K562 (cell line): ENCODE measurements at regions not wholly inside any gene's neighbourhood (a gene's known extent, or its start where the extent isn't known, plus 50 kb on each side); places are given as distances from the start of the nearest gene placed in this dataset.

Source experiments
- ATAC-seq: fragments of 200-7000 bp; cut with Tn5 transposase; 3 replicates; pipeline ENCODE4 v1.9.1; 2020; ENCODE audit warnings: moderate library complexity
- BruUV-seq: library from RNA; stranded (reverse); fragments of 400-500 nt; replicated peaks from 2 replicates; lab custom pipeline; 2021; lab: Mats Ljungman, UMichigan
- CTCF ChIA-PET: fragments of 300-600 bp; formaldehyde crosslinking; extraction: SDS; loops from one replicate; lab custom pipeline; 2021; ENCODE audit warnings: low intra/inter-chr PET ratio; lab: Yijun Ruan, JAX
- POLR2A ChIA-PET: fragments of 300-600, 350-650 bp; sonication (Branson Sonifier 250); formaldehyde crosslinking; extraction: SDS; loops from one replicate; lab custom pipeline; 2021; ENCODE audit warnings: antibody characterized with exemption, inconsistent platforms; lab: Yijun Ruan, JAX
- DNase-seq, 4 experiments: peaks; one replicate each; pipeline versions ENCODE4 v3.0.0 to v3.0.0-alpha.2; 2011 to 2018; ENCODE audit warnings: low spot score in 3 of 4, mixed read lengths in 3 of 4; ENCODE audit errors: extremely low read depth in 1 of 4
- FAIRE-seq: peaks from 2 replicates; lab custom pipeline; 2011; peaks lifted over from hg19 to GRCh38; lab: Jason Lieb, UNC
- H2AFZ ChIP-seq: 2 replicates; pipeline ENCODE4 v1.6.0; 2011; ENCODE audit warnings: low read depth, low read length, control low read depth, inconsistent platforms
- H3K27ac ChIP-seq: fragments of 200-600 bp; 3 replicates; pipeline ENCODE4 v1.8.0; 2011; ENCODE audit warnings: low read depth, mild to moderate bottlenecking, control low read depth, inconsistent platforms, low read length, moderate library complexity, mixed read lengths; ENCODE audit errors: extremely low read depth
- H3K27me3 ChIP-seq, 2 experiments: fragments of 300-600 bp in 1 of 2; 2 replicates in 1 of 2; 3 replicates in 1 of 2; pipeline versions ENCODE4 v1.6.0 to v1.8.0; 2011; ENCODE audit warnings: inconsistent platforms in 2 of 2, low read length in 2 of 2, mild to moderate bottlenecking in 1 of 2, mixed read lengths in 1 of 2, moderate library complexity in 1 of 2; ENCODE audit not compliant: control insufficient read depth in 2 of 2, insufficient read depth in 2 of 2
- H3K36me3 ChIP-seq: fragments of 300-600 bp; 3 replicates; pipeline ENCODE4 v1.8.0; 2011; ENCODE audit warnings: mild to moderate bottlenecking, low read length, inconsistent platforms; ENCODE audit not compliant: control insufficient read depth, insufficient read depth
- H3K4me1 ChIP-seq, 2 experiments: fragments of 200-600 bp in 1 of 2; replicated peaks in 1 of 2; 2 replicates in 1 of 2; 3 replicates in 1 of 2; pipeline versions ENCODE4 v1.5.1 to v1.8.0; 2011; ENCODE audit warnings: inconsistent platforms in 2 of 2, low read length in 2 of 2, mild to moderate bottlenecking in 1 of 2, mixed read lengths in 1 of 2, moderate library complexity in 1 of 2; ENCODE audit not compliant: control insufficient read depth in 2 of 2, insufficient read depth in 2 of 2
- H3K4me2 ChIP-seq: 2 replicates; pipeline ENCODE4 v1.6.1; 2011; ENCODE audit warnings: low read length, control low read depth, inconsistent platforms, mixed read lengths; ENCODE audit not compliant: insufficient read depth
- H3K4me3 ChIP-seq: fragments of 200-600 bp; sonication (generic), shearing (Covaris generic); 2 replicates; pipeline ENCODE4 v1.5.1; 2016; ENCODE audit warnings: control low read depth, inconsistent platforms
- H3K79me2 ChIP-seq: fragments of 200-600 bp; 3 replicates; pipeline ENCODE4 v1.8.0; 2011; ENCODE audit warnings: low read length, inconsistent platforms; ENCODE audit not compliant: control insufficient read depth, insufficient read depth
- H3K9ac ChIP-seq, 2 experiments: 2 replicates each; pipeline versions ENCODE4 v1.6.0 to v1.6.1; 2011; ENCODE audit warnings: low read depth in 2 of 2, low read length in 2 of 2, control low read depth in 1 of 2, inconsistent platforms in 1 of 2, mild to moderate bottlenecking in 1 of 2, mixed read lengths in 1 of 2; ENCODE audit not compliant: insufficient read depth in 1 of 2
- H3K9me1 ChIP-seq: one replicate; pipeline ENCODE4 v1.6.0; 2011; ENCODE audit warnings: inconsistent platforms, mild to moderate bottlenecking, low read length, moderate library complexity; ENCODE audit not compliant: control insufficient read depth, insufficient read depth
- H3K9me3 ChIP-seq: replicated peaks from 2 replicates; pipeline ENCODE4 v1.5.1; 2011; ENCODE audit warnings: low read depth, low read length, inconsistent platforms; ENCODE audit not compliant: control insufficient read depth, insufficient read depth
- H4K20me1 ChIP-seq: replicated peaks from 2 replicates; pipeline ENCODE4 v1.6.1; 2011; ENCODE audit warnings: low read length, inconsistent platforms, mixed read lengths; ENCODE audit not compliant: control insufficient read depth, insufficient read depth
- FUS ChIP-seq: fragments of 200-400 bp; formaldehyde crosslinking; optimal IDR thresholded peaks from 2 replicates; pipeline ENCODE3; 2017; ENCODE audit warnings: low read depth, low read length
- RAD21 ChIP-seq, 2 experiments: fragments of 250-450 bp in 1 of 2; fragments of 450-650 bp in 1 of 2; sonication (Bioruptor Pico) in 1 of 2; formaldehyde crosslinking in 1 of 2; IDR thresholded peaks in 1 of 2; conservative IDR thresholded peaks in 1 of 2; 2 replicates each; pipeline versions ENCODE4 v1.4.0 to v1.8.0; 2020 to 2022; ENCODE audit warnings: mild to moderate bottlenecking in 2 of 2, moderate library complexity in 1 of 2
- SLC30A9 ChIP-seq: fragments of 250-450 bp; sonication (Bioruptor Pico); IDR thresholded peaks from 2 replicates; pipeline ENCODE4 v1.8.0; 2022; ENCODE audit warnings: mild to moderate bottlenecking, moderate library complexity
- SNAPC5 ChIP-seq: fragments of 250-450 bp; sonication (Bioruptor Pico); IDR thresholded peaks from 2 replicates; pipeline ENCODE4 v1.8.0; 2021; ENCODE audit warnings: moderate library complexity, mild to moderate bottlenecking, inconsistent platforms
- TBL1XR1 ChIP-seq, 2 experiments: IDR thresholded peaks; 2 replicates each; pipeline ENCODE4 v1.6.1; 2012; ENCODE audit warnings: improper control_type of control experiment in 2 of 2, low read length in 2 of 2, mild to moderate bottlenecking in 1 of 2
- TCFL5 ChIP-seq: fragments of 250-450 bp; sonication (Bioruptor Pico); conservative IDR thresholded peaks from 2 replicates; pipeline ENCODE4 v1.6.1; 2021; ENCODE audit warnings: mild to moderate bottlenecking, moderate library complexity, matching md5 sums
- ZBTB9 ChIP-seq: fragments of 450-650 bp; formaldehyde crosslinking; IDR thresholded peaks from 2 replicates; pipeline ENCODE4 v1.4.0; 2020; ENCODE audit warnings: mild to moderate bottlenecking, moderate library complexity
- ZC3H11A ChIP-seq: IDR thresholded peaks from 2 replicates; pipeline ENCODE4 v1.6.1; 2012; ENCODE audit warnings: low read depth, low read length, improper control_type of control experiment
- WGBS: fragments of 100-300 bp; shearing (Covaris generic); methylation state at CpG from one replicate; pipeline ENCODE4 v1.1.6; 2016; ENCODE audit warnings: low coverage, mixed read lengths; ENCODE audit not compliant: insufficient coverage; ENCODE audit errors: missing lambda C conversion rate; 5-methylcytosine and 5-hydroxymethylcytosine counted together
- in situ Hi-C: fragments of 300-500 bp; cut with MboI; formaldehyde crosslinking; loops from 4 replicates; pipeline ENCODE4 v1.15.0; 2018; ENCODE audit warnings: inconsistent platforms, mixed read lengths
- intact Hi-C: fragments of 100-400 bp; cut with micrococcal nuclease; formaldehyde crosslinking; loops from 2 replicates; pipeline ENCODE4 v1.14.2; 2022

- DNase-seq = no peak
- no peak overlapping the region for H3K4me2 ChIP-seq
- no TSS peak for BruUV-seq
- H3K9me3 ChIP-seq = no peaks in the 10 kb centered on the region
- CTCF ChIA-PET = no interaction called here
- H3K36me3 ChIP-seq = no peaks in the 10 kb centered on the region
- no peaks in the 10 kb centered on the region for H3K4me1 ChIP-seq
- in situ Hi-C loops (no loop called here), intact Hi-C loops (no loop called here)
- no peak overlapping the region for H3K27ac ChIP-seq
- no peak overlapping the region for H3K9ac ChIP-seq
- H3K4me3 ChIP-seq = no peak overlapping the region
- WGBS = 2% methylated on average over 6 of the region's 6 CpGs
- H3K79me2 ChIP-seq = no peaks in the 10 kb centered on the region
- no peaks in the 10 kb centered on the region for H3K27me3 ChIP-seq
- H4K20me1 ChIP-seq = no peaks in the 10 kb centered on the region
- FAIRE-seq = no peak
- no peak for TF ChIP-seq TBL1XR1 (IDR thresholded peaks at IDR 0.05; ENCODE audit: low read length in 2 of 2)
- no peak for TF ChIP-seq RAD21 (CRISPR knock-in tag; conservative IDR thresholded peaks at IDR 0.05 in 1 of 2, IDR thresholded peaks at IDR 0.05 in 1 of 2)
- TF ChIP-seq FUS = no peak
- no peak for TF ChIP-seq TCFL5
- TF ChIP-seq ZBTB9 (CRISPR knock-in tag) = no peak
- no peak for TF ChIP-seq SNAPC5 (CRISPR knock-in tag)
- no peak for TF ChIP-seq SLC30A9 (CRISPR knock-in tag)
- no peak for TF ChIP-seq ZC3H11A
- TF ChIP-seq, all 486 proteins: peak for 0
- Histone ChIP-seq H2AFZ (no peak overlapping the region), H3K9me1 (no peaks in the 10 kb centered on the region)
- POLR2A ChIA-PET = no interaction called here
- no peak for ATAC-seq
Observed at GRCh38 chr10:81192221-81192788, 654.6 kb downstream of the SH2D4B start.
